ENCODE measurements at regions not wholly inside any gene's neighbourhood (a gene's known extent, or its start where the extent isn't known, plus 50 kb on each side); places are given as distances from the start of the nearest gene placed in this dataset.

- DNase-seq (ENCODE audit: extremely low read depth, low read depth, low spot score), result no peak
Measured at GRCh38 chr12:77372026-77372425, 306.7 kb upstream of the E2F7 start.

GRCh38 chr12:77368379-77368778 lies 303.0 kb upstream of the E2F7 start:
- no peak for DNase-seq (ENCODE audit: extremely low read depth, low read depth, low spot score)

- no peak for DNase-seq (ENCODE audit: extremely low read depth, low read depth, low spot score)
Measured at GRCh38 chr12:77366616-77367015, 301.2 kb upstream of the E2F7 start.

GRCh38 chr12:77364400-77364799 lies 299.0 kb upstream of the E2F7 start:
- no peak for DNase-seq (ENCODE audit: extremely low read depth, low read depth, low spot score)

- DNase-seq (ENCODE audit: extremely low read depth, low read depth, low spot score), result no peak
Measured at GRCh38 chr12:77362509-77363210, 297.3 kb upstream of the E2F7 start.

- no peak for DNase-seq (ENCODE audit: extremely low read depth, low read depth, low spot score)
Measured at GRCh38 chr12:77357655-77358054, 292.3 kb upstream of the E2F7 start.

GRCh38 chr12:77354766-77355362 lies 289.5 kb upstream of the E2F7 start:
- no peak for DNase-seq (ENCODE audit: extremely low read depth, low read depth, low spot score)

GRCh38 chr12:77352946-77353345 lies 287.6 kb upstream of the E2F7 start:
- DNase-seq (ENCODE audit: extremely low read depth, low read depth, low spot score), result no peak

- DNase-seq (ENCODE audit: extremely low read depth, low read depth, low spot score), result no peak
Measured at GRCh38 chr12:77351860-77352259, 286.5 kb upstream of the E2F7 start.

- DNase-seq (ENCODE audit: extremely low read depth, low read depth, low spot score), result no peak
Measured at GRCh38 chr12:77349689-77350370, 284.5 kb upstream of the E2F7 start.

- no peak for DNase-seq (ENCODE audit: extremely low read depth, low read depth, low spot score)
Measured at GRCh38 chr12:77347017-77347416, 281.6 kb upstream of the E2F7 start.

GRCh38 chr12:77345336-77345735 lies 280.0 kb upstream of the E2F7 start:
- DNase-seq (ENCODE audit: extremely low read depth, low read depth, low spot score), result no peak

GRCh38 chr12:77344651-77345050 lies 279.3 kb upstream of the E2F7 start:
- DNase-seq (ENCODE audit: extremely low read depth, low read depth, low spot score), result no peak

GRCh38 chr12:77343291-77343690 lies 277.9 kb upstream of the E2F7 start:
- DNase-seq (ENCODE audit: extremely low read depth, low read depth, low spot score), result no peak

- no peak for DNase-seq (ENCODE audit: extremely low read depth, low read depth, low spot score)
Measured at GRCh38 chr12:77342253-77342652, 276.9 kb upstream of the E2F7 start.

GRCh38 chr12:77339610-77340009 lies 274.2 kb upstream of the E2F7 start:
- no peak for DNase-seq (ENCODE audit: extremely low read depth, low read depth, low spot score)

- no peak for DNase-seq (ENCODE audit: extremely low read depth, low read depth, low spot score)
Measured at GRCh38 chr12:77337362-77337761, 272.0 kb upstream of the E2F7 start.

GRCh38 chr12:77334806-77335205 lies 269.4 kb upstream of the E2F7 start:
- no peak for DNase-seq (ENCODE audit: extremely low read depth, low read depth, low spot score)

- DNase-seq (ENCODE audit: extremely low read depth, low read depth, low spot score), result no peak
Measured at GRCh38 chr12:77328326-77328725, 263.0 kb upstream of the E2F7 start.

- DNase-seq (ENCODE audit: extremely low read depth, low read depth, low spot score), result no peak
Measured at GRCh38 chr12:77325511-77326236, 260.3 kb upstream of the E2F7 start.

- no peak for DNase-seq (ENCODE audit: extremely low read depth, low read depth, low spot score)
Measured at GRCh38 chr12:77324763-77325468, 259.5 kb upstream of the E2F7 start.

All from glomerular endothelial cell (primary cell).